HG03571 (cell line): ENCODE measurements at regions not wholly inside any gene's neighbourhood (a gene's known extent, or its start where the extent isn't known, plus 50 kb on each side); places are given as distances from the start of the nearest gene placed in this dataset.
A peak's percentile ranks its signal among the peaks of the same experiment; 100 is the strongest.

Experiments used
- ATAC-seq: cut with Tn5 transposase; IDR thresholded peaks from one replicate; pipeline ENCODE4 v1.9.1; 2021; ENCODE audit not compliant: unreplicated experiment

GRCh38 chr10:124288486-124288885, 130.2 kb downstream of the OAT start:
- ATAC-seq, result no peak

GRCh38 chr10:124287791-124288190, 130.9 kb downstream of the OAT start:
- no peak for ATAC-seq

- no peak for ATAC-seq
These were observed 131.5 kb downstream of the OAT start for GRCh38 chr10:124287071-124287685.

- no peak for ATAC-seq
These were observed 132.1 kb downstream of the OAT start for GRCh38 chr10:124286621-124287020.

GRCh38 chr10:124285587-124286527, 132.9 kb downstream of the OAT start:
- peak; percentile 51 for ATAC-seq

- ATAC-seq, result no peak
These were observed 134.8 kb downstream of the OAT start for GRCh38 chr10:124283949-124284250.

GRCh38 chr10:124283215-124283948, 135.3 kb downstream of the OAT start:
- ATAC-seq, result no peak

GRCh38 chr10:124282326-124282725, 136.4 kb downstream of the OAT start:
- ATAC-seq, result no peak

GRCh38 chr10:124281666-124282065, 137.1 kb downstream of the OAT start:
- no peak for ATAC-seq

- no peak for ATAC-seq
These were observed 137.8 kb downstream of the OAT start for GRCh38 chr10:124280916-124281315.

- no peak for ATAC-seq
These were observed 138.8 kb downstream of the OAT start for GRCh38 chr10:124279882-124280281.

GRCh38 chr10:124279298-124279697, 139.4 kb downstream of the OAT start:
- no peak for ATAC-seq

GRCh38 chr10:124278356-124278755, 140.4 kb downstream of the OAT start:
- no peak for ATAC-seq

- no peak for ATAC-seq
These were observed 145.6 kb downstream of the OAT start for GRCh38 chr10:124273141-124273540.

- ATAC-seq, result no peak
These were observed 147.0 kb downstream of the OAT start for GRCh38 chr10:124271676-124272075.

GRCh38 chr10:124270530-124271327, 148.0 kb downstream of the OAT start:
- no peak for ATAC-seq

- ATAC-seq, result no peak
These were observed 149.7 kb downstream of the OAT start for GRCh38 chr10:124268976-124269375.

GRCh38 chr10:124267911-124268549, 150.7 kb downstream of the OAT start:
- no peak for ATAC-seq

GRCh38 chr10:124267231-124267885, 151.4 kb downstream of the OAT start:
- no peak for ATAC-seq
